K562 (cell line): ENCODE measurements at regions not wholly inside any gene's neighbourhood (a gene's known extent, or its start where the extent isn't known, plus 50 kb on each side); places are given as distances from the start of the nearest gene placed in this dataset.

ENCODE experiments used
- ATAC-seq: fragments of 200-7000 bp; cut with Tn5 transposase; 3 replicates; pipeline ENCODE4 v1.9.1; 2020; ENCODE audit warnings: moderate library complexity
- BruUV-seq: library from RNA; stranded (reverse); fragments of 400-500 nt; replicated peaks from 2 replicates; lab custom pipeline; 2021; lab: Mats Ljungman, UMichigan
- CTCF ChIA-PET: fragments of 300-600 bp; formaldehyde crosslinking; extraction: SDS; loops from one replicate; lab custom pipeline; 2021; ENCODE audit warnings: low intra/inter-chr PET ratio; lab: Yijun Ruan, JAX
- POLR2A ChIA-PET: fragments of 300-600, 350-650 bp; sonication (Branson Sonifier 250); formaldehyde crosslinking; extraction: SDS; loops from one replicate; lab custom pipeline; 2021; ENCODE audit warnings: antibody characterized with exemption, inconsistent platforms; lab: Yijun Ruan, JAX
- DNase-seq, 4 experiments: peaks; one replicate each; pipeline versions ENCODE4 v3.0.0 to v3.0.0-alpha.2; 2011 to 2018; ENCODE audit warnings: low spot score in 3 of 4, mixed read lengths in 3 of 4; ENCODE audit errors: extremely low read depth in 1 of 4
- FAIRE-seq: peaks from 2 replicates; lab custom pipeline; 2011; peaks lifted over from hg19 to GRCh38; lab: Jason Lieb, UNC
- H2AFZ ChIP-seq: 2 replicates; pipeline ENCODE4 v1.6.0; 2011; ENCODE audit warnings: low read depth, low read length, control low read depth, inconsistent platforms
- H3K27ac ChIP-seq: fragments of 200-600 bp; 3 replicates; pipeline ENCODE4 v1.8.0; 2011; ENCODE audit warnings: low read depth, mild to moderate bottlenecking, control low read depth, inconsistent platforms, low read length, moderate library complexity, mixed read lengths; ENCODE audit errors: extremely low read depth
- H3K27me3 ChIP-seq, 2 experiments: fragments of 300-600 bp in 1 of 2; 2 replicates in 1 of 2; 3 replicates in 1 of 2; pipeline versions ENCODE4 v1.6.0 to v1.8.0; 2011; ENCODE audit warnings: inconsistent platforms in 2 of 2, low read length in 2 of 2, mild to moderate bottlenecking in 1 of 2, mixed read lengths in 1 of 2, moderate library complexity in 1 of 2; ENCODE audit not compliant: control insufficient read depth in 2 of 2, insufficient read depth in 2 of 2
- H3K36me3 ChIP-seq: fragments of 300-600 bp; 3 replicates; pipeline ENCODE4 v1.8.0; 2011; ENCODE audit warnings: mild to moderate bottlenecking, low read length, inconsistent platforms; ENCODE audit not compliant: control insufficient read depth, insufficient read depth
- H3K4me1 ChIP-seq, 2 experiments: fragments of 200-600 bp in 1 of 2; replicated peaks in 1 of 2; 2 replicates in 1 of 2; 3 replicates in 1 of 2; pipeline versions ENCODE4 v1.5.1 to v1.8.0; 2011; ENCODE audit warnings: inconsistent platforms in 2 of 2, low read length in 2 of 2, mild to moderate bottlenecking in 1 of 2, mixed read lengths in 1 of 2, moderate library complexity in 1 of 2; ENCODE audit not compliant: control insufficient read depth in 2 of 2, insufficient read depth in 2 of 2
- H3K4me2 ChIP-seq: 2 replicates; pipeline ENCODE4 v1.6.1; 2011; ENCODE audit warnings: low read length, control low read depth, inconsistent platforms, mixed read lengths; ENCODE audit not compliant: insufficient read depth
- H3K4me3 ChIP-seq: fragments of 200-600 bp; sonication (generic), shearing (Covaris generic); 2 replicates; pipeline ENCODE4 v1.5.1; 2016; ENCODE audit warnings: control low read depth, inconsistent platforms
- H3K79me2 ChIP-seq: fragments of 200-600 bp; 3 replicates; pipeline ENCODE4 v1.8.0; 2011; ENCODE audit warnings: low read length, inconsistent platforms; ENCODE audit not compliant: control insufficient read depth, insufficient read depth
- H3K9ac ChIP-seq, 2 experiments: 2 replicates each; pipeline versions ENCODE4 v1.6.0 to v1.6.1; 2011; ENCODE audit warnings: low read depth in 2 of 2, low read length in 2 of 2, control low read depth in 1 of 2, inconsistent platforms in 1 of 2, mild to moderate bottlenecking in 1 of 2, mixed read lengths in 1 of 2; ENCODE audit not compliant: insufficient read depth in 1 of 2
- H3K9me1 ChIP-seq: one replicate; pipeline ENCODE4 v1.6.0; 2011; ENCODE audit warnings: inconsistent platforms, mild to moderate bottlenecking, low read length, moderate library complexity; ENCODE audit not compliant: control insufficient read depth, insufficient read depth
- H3K9me3 ChIP-seq: replicated peaks from 2 replicates; pipeline ENCODE4 v1.5.1; 2011; ENCODE audit warnings: low read depth, low read length, inconsistent platforms; ENCODE audit not compliant: control insufficient read depth, insufficient read depth
- H4K20me1 ChIP-seq: replicated peaks from 2 replicates; pipeline ENCODE4 v1.6.1; 2011; ENCODE audit warnings: low read length, inconsistent platforms, mixed read lengths; ENCODE audit not compliant: control insufficient read depth, insufficient read depth
- ATF1 ChIP-seq, 2 experiments: fragments of 450-650 bp in 1 of 2; IDR thresholded peaks; 2 replicates each; pipeline ENCODE4 v1.6.1; 2016; ENCODE audit warnings: missing compliant biosample characterization in 1 of 2, missing genetic modification characterization in 1 of 2
- ATF7 ChIP-seq: fragments of 450-650 bp; IDR thresholded peaks from 2 replicates; pipeline ENCODE4 v1.7.1; 2014; ENCODE audit warnings: mild to moderate bottlenecking, moderate library complexity
- MCM2 ChIP-seq: fragments of 450-650 bp; IDR thresholded peaks from 2 replicates; pipeline ENCODE4 v1.6.1; 2017; ENCODE audit warnings: low read depth, mild to moderate bottlenecking
- NFIX ChIP-seq: fragments of 250-450 bp; sonication (Bioruptor Pico); IDR thresholded peaks from 2 replicates; pipeline ENCODE4 v1.4.0; 2020; ENCODE audit warnings: low read depth, mild to moderate bottlenecking, moderate library complexity
- PYGO2 ChIP-seq: fragments of 450-650 bp; IDR thresholded peaks from 2 replicates; pipeline ENCODE4 v1.6.1; 2016; ENCODE audit warnings: mild to moderate bottlenecking, missing genetic modification characterization, moderate library complexity, missing compliant biosample characterization
- SMARCA4 ChIP-seq: fragments of 450-650 bp; IDR thresholded peaks from 2 replicates; pipeline ENCODE4 v1.6.1; 2016
- SMC3 ChIP-seq: conservative IDR thresholded peaks from 2 replicates; pipeline ENCODE4 v1.6.1; 2011; ENCODE audit warnings: low read depth, low read length, improper control_type of control experiment; ENCODE audit not compliant: insufficient read depth
- TAL1 ChIP-seq: fragments of 450-650 bp; IDR thresholded peaks from 2 replicates; pipeline ENCODE4 v1.6.1; 2016; ENCODE audit warnings: mild to moderate bottlenecking
- TARDBP ChIP-seq: fragments of 450-650 bp; IDR thresholded peaks from 2 replicates; pipeline ENCODE4 v1.6.1; 2016
- XRCC3 ChIP-seq: fragments of 450-650 bp; IDR thresholded peaks from 2 replicates; pipeline ENCODE4 v1.6.1; 2017; ENCODE audit warnings: mild to moderate bottlenecking, moderate library complexity
- ZBTB8A ChIP-seq: fragments of 450-650 bp; IDR thresholded peaks from 2 replicates; pipeline ENCODE4 v1.6.1; 2018; ENCODE audit warnings: mild to moderate bottlenecking, moderate library complexity; ENCODE audit not compliant: partially characterized antibody
- ZNF146 ChIP-seq: IDR thresholded peaks from one replicate; pipeline ENCODE4 v1.6.1; 2018; ENCODE audit warnings: missing compliant biosample characterization; ENCODE audit not compliant: unreplicated experiment
- ZNF668 ChIP-seq: fragments of 250-450 bp; sonication (Bioruptor Pico); IDR thresholded peaks from 2 replicates; pipeline ENCODE4 v1.8.0; 2022; ENCODE audit warnings: mild to moderate bottlenecking, inconsistent platforms
- WGBS: fragments of 100-300 bp; shearing (Covaris generic); methylation state at CpG from one replicate; pipeline ENCODE4 v1.1.6; 2016; ENCODE audit warnings: low coverage, mixed read lengths; ENCODE audit not compliant: insufficient coverage; ENCODE audit errors: missing lambda C conversion rate; 5-methylcytosine and 5-hydroxymethylcytosine counted together
- in situ Hi-C: fragments of 300-500 bp; cut with MboI; formaldehyde crosslinking; loops from 4 replicates; pipeline ENCODE4 v1.15.0; 2018; ENCODE audit warnings: inconsistent platforms, mixed read lengths
- intact Hi-C: fragments of 100-400 bp; cut with micrococcal nuclease; formaldehyde crosslinking; loops from 2 replicates; pipeline ENCODE4 v1.14.2; 2022
- TF ChIP-seq, protein P1 (sequence below), 2 experiments: fragments of 450-650 bp; conservative IDR thresholded peaks; 2 replicates each; pipeline ENCODE4 v1.6.1; 2017; ENCODE audit warnings: mild to moderate bottlenecking in 2 of 2, moderate library complexity in 2 of 2

DNA sequence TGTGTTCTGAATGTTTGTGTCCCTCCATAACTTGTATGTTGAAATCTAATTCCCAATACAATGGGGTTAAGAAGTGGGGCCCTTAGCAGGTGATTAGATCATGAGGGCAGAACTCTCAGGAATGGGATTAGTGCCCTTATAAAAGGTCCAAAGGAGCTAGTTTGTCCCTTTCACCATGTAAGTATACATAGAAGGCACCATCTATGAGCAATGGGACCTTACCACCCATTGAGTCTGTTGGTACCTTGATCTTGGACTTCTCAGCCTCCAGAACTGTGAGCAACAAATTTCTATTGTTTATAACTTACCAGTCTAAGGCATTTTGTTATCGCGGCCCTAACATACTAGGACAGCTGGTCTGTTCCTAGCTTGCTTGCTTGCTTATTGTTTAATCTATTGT lies 106.3 kb downstream of the MYCN start:
- intact Hi-C loops = no loop called here
- no peak for DNase-seq
- Histone ChIP-seq H3K27me3 (peaks cover 0 to 4% of the 10 kb centered on the region in 2 experiments; a peak in 2 of 5 replicates), H3K4me2 (no peak overlapping the region), H3K9me1 (no peaks in the 10 kb centered on the region), H3K27ac (no peak overlapping the region), H3K9ac (no peak overlapping the region), H4K20me1 (no peaks in the 10 kb centered on the region), H3K4me3 (no peak overlapping the region), H3K9me3 (no peaks in the 10 kb centered on the region)
- no peak for ATAC-seq
- POLR2A ChIA-PET = no interaction called here
- WGBS = 0% methylated on average over 2 of the region's 2 CpGs
- no peak for TF ChIP-seq SMARCA4
- TF ChIP-seq ATF7 = no peak
- TF ChIP-seq PYGO2 (tag) = no peak
- no peak for TF ChIP-seq TAL1
- no peak for TF ChIP-seq ZNF668 (CRISPR knock-in tag)
- TF ChIP-seq ZBTB8A = no peak
- no peak for TF ChIP-seq SMC3
- no peak for TF ChIP-seq TARDBP
- TF ChIP-seq, protein P1, sequence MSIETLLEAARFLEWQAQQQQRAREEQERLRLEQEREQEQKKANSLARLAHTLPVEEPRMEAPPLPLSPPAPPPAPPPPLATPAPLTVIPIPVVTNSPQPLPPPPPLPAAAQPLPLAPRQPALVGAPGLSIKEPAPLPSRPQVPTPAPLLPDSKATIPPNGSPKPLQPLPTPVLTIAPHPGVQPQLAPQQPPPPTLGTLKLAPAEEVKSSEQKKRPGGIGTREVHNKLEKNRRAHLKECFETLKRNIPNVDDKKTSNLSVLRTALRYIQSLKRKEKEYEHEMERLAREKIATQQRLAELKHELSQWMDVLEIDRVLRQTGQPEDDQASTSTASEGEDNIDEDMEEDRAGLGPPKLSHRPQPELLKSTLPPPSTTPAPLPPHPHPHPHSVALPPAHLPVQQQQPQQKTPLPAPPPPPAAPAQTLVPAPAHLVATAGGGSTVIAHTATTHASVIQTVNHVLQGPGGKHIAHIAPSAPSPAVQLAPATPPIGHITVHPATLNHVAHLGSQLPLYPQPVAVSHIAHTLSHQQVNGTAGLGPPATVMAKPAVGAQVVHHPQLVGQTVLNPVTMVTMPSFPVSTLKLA (conservative IDR thresholded peaks at IDR 0.05) = no peak
- no peak for TF ChIP-seq XRCC3
- TF ChIP-seq ZNF146 (CRISPR knock-in tag) = no peak
- no peak for TF ChIP-seq MCM2
- no peak for TF ChIP-seq NFIX (CRISPR knock-in tag)
- TF ChIP-seq ATF1 (CRISPR knock-in tag; IDR thresholded peaks at IDR 0.05) = no peak
- TF ChIP-seq ATF1 (tag; IDR thresholded peaks at IDR 0.05) = no peak
- TF ChIP-seq, all 486 proteins: peak for 0
- in situ Hi-C loops = no loop called here
- Histone ChIP-seq H3K79me2 (no peaks in the 10 kb centered on the region), H3K4me1 (no peaks in the 10 kb centered on the region), H2AFZ (no peak overlapping the region), H3K36me3 (no peaks in the 10 kb centered on the region)
- BruUV-seq = no TSS peak
- CTCF ChIA-PET = no interaction called here
- no peak for FAIRE-seq
